ENCODE measurements at regions not wholly inside any gene's neighbourhood (a gene's known extent, or its start where the extent isn't known, plus 50 kb on each side); places are given as distances from the start of the nearest gene placed in this dataset.

DNA sequence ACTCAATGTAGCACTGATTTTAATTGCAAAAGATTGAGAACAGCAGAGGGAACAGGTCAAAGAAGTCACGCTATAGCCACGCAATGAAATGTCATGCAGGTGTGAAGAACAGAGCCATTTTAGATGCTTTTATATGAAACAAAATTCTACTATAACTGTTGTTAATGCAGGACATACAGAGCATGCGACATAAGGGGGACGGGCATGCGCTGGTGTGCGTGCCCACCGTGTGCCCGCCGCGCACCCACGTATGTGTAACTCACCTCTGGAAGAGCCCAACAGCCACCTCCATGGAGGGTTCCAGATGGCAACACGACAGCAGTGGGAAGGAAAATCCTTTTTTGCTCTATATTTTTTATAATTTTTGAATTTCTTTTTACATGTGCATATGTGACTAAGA is 410.0 kb upstream of the RNF32 start:
- TF ChIP-seq GATA3 (IDR thresholded peaks at IDR 0.05; ENCODE audit: low read depth, low read length) (no peak), GATA2 (IDR thresholded peaks at IDR 0.05; ENCODE audit: low read depth, low read length) (no peak)

All from SH-SY5Y (cell line).